Epithelial cell of esophagus (primary cell): ENCODE measurements at regions not wholly inside any gene's neighbourhood (a gene's known extent, or its start where the extent isn't known, plus 50 kb on each side); places are given as distances from the start of the nearest gene placed in this dataset.

Experiments
- DNase-seq: peaks from one replicate; pipeline ENCODE4 v3.0.0; 2010; ENCODE audit warnings: low read depth
- H3K4me3 ChIP-seq: 2 replicates; pipeline ENCODE4 v1.5.1; 2011; ENCODE audit warnings: mild to moderate bottlenecking, low read length, control low read depth
- TF ChIP-seq, protein P1 (sequence below): IDR thresholded peaks from 2 replicates; pipeline ENCODE4 v1.5.1; 2011; ENCODE audit warnings: low read depth, mild to moderate bottlenecking, low read length, control low read depth, inconsistent platforms; ENCODE audit not compliant: insufficient read depth; ENCODE audit errors: missing control alignments

- TF ChIP-seq, protein P1, sequence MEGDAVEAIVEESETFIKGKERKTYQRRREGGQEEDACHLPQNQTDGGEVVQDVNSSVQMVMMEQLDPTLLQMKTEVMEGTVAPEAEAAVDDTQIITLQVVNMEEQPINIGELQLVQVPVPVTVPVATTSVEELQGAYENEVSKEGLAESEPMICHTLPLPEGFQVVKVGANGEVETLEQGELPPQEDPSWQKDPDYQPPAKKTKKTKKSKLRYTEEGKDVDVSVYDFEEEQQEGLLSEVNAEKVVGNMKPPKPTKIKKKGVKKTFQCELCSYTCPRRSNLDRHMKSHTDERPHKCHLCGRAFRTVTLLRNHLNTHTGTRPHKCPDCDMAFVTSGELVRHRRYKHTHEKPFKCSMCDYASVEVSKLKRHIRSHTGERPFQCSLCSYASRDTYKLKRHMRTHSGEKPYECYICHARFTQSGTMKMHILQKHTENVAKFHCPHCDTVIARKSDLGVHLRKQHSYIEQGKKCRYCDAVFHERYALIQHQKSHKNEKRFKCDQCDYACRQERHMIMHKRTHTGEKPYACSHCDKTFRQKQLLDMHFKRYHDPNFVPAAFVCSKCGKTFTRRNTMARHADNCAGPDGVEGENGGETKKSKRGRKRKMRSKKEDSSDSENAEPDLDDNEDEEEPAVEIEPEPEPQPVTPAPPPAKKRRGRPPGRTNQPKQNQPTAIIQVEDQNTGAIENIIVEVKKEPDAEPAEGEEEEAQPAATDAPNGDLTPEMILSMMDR, result no peak
- H3K4me3 ChIP-seq, result no peak overlapping the region
- DNase-seq, result peak; percentile 76
Observed at GRCh38 chr15:94105760-94106159, 125.6 kb upstream of the MCTP2 start.

DNA sequence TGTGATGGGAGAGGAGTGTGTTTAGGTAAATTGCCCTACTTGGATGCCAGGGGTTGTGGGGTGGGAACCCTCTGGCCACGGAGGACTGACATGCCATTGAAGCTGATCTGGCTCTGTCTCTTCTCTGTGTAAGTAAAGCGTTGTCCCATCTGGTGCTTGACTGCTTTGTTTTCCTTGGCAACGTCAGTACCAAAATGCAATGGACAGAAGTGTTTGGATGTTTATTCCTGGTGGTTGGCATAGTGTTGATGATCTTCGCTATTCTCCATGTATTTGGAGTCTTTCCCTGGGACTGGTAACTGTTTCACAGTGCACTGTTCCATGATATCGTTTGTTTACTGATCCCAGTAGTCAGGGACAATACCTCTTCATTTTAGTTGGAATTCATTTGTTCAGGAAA is 130.5 kb upstream of the MCTP2 start:
- no peak for DNase-seq
- H3K4me3 ChIP-seq, result no peak overlapping the region
- TF ChIP-seq, protein P1, result no peak

- no peak overlapping the region for H3K4me3 ChIP-seq
- no peak for DNase-seq
- TF ChIP-seq, protein P1, result no peak
Observed at GRCh38 chr15:94099574-94099960, 131.8 kb upstream of the MCTP2 start.

GRCh38 chr15:94098921-94099573 is 132.3 kb upstream of the MCTP2 start:
- DNase-seq, result no peak
- TF ChIP-seq, protein P1, result no peak
- H3K4me3 ChIP-seq, result no peak overlapping the region

DNA sequence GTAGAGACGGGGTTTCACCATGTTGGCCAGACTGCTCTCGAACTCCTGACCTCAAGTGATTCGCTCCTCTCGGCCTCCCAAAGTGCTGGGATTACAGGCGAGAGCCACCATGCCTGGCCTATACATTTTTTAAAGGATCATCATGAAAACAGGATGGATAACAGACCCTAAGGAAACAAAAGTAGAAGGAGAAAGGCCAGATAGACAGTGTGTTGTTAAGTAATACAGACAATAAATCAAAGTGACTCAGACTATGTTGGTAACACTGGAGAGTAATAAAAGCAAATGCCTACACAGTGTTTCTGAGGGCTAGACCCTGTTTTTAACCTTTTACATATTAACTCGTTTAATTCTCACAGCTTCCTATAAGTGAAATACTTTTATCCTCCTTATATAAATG is 133.8 kb upstream of the MCTP2 start:
- DNase-seq, result no peak
- TF ChIP-seq, protein P1, result no peak
- no peak overlapping the region for H3K4me3 ChIP-seq

DNA sequence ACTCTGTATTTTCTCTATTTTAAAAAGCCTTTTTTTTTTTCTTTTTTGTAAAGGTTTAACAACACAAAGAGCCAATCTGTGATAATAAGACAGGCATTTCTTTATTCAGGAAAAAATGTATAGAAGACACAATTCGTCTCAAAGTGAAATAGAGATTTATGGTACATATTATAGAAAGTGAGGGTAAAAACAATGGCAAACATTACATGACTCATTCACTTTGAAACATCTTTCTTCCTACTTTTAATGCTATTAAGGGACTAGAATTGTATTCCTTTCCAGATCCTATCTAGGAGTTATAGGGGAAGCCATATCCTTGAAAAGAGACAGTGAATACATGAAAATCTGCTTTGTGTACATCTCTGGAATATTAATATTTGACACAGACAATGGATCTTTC is 137.1 kb upstream of the MCTP2 start:
- no peak overlapping the region for H3K4me3 ChIP-seq
- TF ChIP-seq, protein P1, result no peak
- DNase-seq, result no peak

- DNase-seq, result peak; percentile 18
- TF ChIP-seq, protein P1, result no peak
- H3K4me3 ChIP-seq, result no peak overlapping the region
Observed at GRCh38 chr15:94086341-94086740, 145.0 kb upstream of the MCTP2 start.
